ENCODE measurements at regions not wholly inside any gene's neighbourhood (a gene's known extent, or its start where the extent isn't known, plus 50 kb on each side); places are given as distances from the start of the nearest gene placed in this dataset.

DNA sequence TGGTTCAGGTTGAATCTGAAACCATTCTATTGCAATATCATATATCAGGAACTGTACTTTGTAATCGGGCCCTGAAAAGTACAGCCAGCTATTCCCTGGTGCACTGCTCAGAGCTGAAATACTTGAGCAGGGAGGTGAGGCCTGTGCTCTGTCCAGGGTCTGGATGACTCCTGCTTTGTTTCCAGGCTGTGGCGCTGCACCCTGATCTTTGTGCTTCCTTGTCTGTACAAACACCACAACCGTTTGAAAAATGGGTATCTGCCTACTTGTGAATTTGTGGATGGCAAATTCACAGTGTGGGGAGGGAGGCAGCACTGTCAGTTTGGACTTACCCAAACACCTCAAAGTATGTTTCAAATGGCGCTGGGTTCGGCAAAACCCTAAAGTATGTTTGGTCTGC lies 155.4 kb upstream of the FAR2 start:
- no peaks in the 10 kb centered on the region for H3K27me3 ChIP-seq
- WGBS, 2 donors = 67 to 79% methylated on average over 5 of the region's 5 CpGs
- H3K27ac ChIP-seq = no peak overlapping the region

DNA sequence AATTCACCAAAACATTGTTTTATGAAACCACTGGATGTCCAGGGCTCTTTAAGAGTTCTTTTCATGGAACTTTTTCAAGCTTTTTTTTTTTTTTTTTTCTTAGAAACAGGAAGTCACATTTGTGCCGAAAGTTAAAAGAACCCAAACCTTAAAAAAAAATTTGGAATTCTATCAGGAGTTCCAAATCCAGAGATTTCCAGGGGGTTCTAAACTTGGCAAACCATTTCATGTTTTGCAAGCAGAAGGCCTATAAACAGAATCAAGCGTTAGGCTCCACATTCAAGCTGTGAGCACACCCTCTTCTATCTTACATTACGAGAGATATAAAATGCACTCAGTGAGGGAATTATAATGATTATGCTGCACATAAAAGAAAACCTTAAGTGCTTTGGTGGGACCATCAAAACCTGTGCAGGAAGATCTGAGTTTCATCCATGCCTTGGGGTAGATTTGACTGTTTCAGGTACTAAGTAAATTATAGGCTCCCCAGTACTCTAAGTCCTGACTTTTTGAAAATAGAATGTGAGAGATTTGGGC lies 154.8 kb upstream of the FAR2 start:
- WGBS, 2 donors = 70% methylated on average over 3 of the region's 3 CpGs
- no peaks in the 10 kb centered on the region for H3K4me1 ChIP-seq
- TF ChIP-seq POLR2A (IDR thresholded peaks at IDR 0.05) (no peak), EP300 (IDR thresholded peaks at IDR 0.05) (no peak), POLR2AphosphoS5 (IDR thresholded peaks at IDR 0.05) (no peak)
- TF ChIP-seq, protein P1, sequence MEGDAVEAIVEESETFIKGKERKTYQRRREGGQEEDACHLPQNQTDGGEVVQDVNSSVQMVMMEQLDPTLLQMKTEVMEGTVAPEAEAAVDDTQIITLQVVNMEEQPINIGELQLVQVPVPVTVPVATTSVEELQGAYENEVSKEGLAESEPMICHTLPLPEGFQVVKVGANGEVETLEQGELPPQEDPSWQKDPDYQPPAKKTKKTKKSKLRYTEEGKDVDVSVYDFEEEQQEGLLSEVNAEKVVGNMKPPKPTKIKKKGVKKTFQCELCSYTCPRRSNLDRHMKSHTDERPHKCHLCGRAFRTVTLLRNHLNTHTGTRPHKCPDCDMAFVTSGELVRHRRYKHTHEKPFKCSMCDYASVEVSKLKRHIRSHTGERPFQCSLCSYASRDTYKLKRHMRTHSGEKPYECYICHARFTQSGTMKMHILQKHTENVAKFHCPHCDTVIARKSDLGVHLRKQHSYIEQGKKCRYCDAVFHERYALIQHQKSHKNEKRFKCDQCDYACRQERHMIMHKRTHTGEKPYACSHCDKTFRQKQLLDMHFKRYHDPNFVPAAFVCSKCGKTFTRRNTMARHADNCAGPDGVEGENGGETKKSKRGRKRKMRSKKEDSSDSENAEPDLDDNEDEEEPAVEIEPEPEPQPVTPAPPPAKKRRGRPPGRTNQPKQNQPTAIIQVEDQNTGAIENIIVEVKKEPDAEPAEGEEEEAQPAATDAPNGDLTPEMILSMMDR (IDR thresholded peaks at IDR 0.05) = no peak
- no peaks in the 10 kb centered on the region for H3K9me3 ChIP-seq
- intact Hi-C loops (cut with DNase I) = no loop called here
- no peak overlapping the region for H3K4me3 ChIP-seq
- no peak for DNase-seq
- H3K27ac ChIP-seq = no peak overlapping the region
- H3K27me3 ChIP-seq = no peaks in the 10 kb centered on the region
- no peaks in the 10 kb centered on the region for H3K36me3 ChIP-seq

More for the DNA sequence above, 155.4 kb upstream of the FAR2 start:
- intact Hi-C loops (cut with DNase I) = no loop called here
- DNase-seq = no peak
- TF ChIP-seq EP300 (IDR thresholded peaks at IDR 0.05) (no peak), POLR2AphosphoS5 (IDR thresholded peaks at IDR 0.05) (no peak), POLR2A (IDR thresholded peaks at IDR 0.05) (no peak)
- TF ChIP-seq, protein P1 (IDR thresholded peaks at IDR 0.05) = no peak
- Histone ChIP-seq H3K4me1 (no peaks in the 10 kb centered on the region), H3K36me3 (no peaks in the 10 kb centered on the region), H3K9me3 (no peaks in the 10 kb centered on the region), H3K4me3 (no peak overlapping the region)

DNA sequence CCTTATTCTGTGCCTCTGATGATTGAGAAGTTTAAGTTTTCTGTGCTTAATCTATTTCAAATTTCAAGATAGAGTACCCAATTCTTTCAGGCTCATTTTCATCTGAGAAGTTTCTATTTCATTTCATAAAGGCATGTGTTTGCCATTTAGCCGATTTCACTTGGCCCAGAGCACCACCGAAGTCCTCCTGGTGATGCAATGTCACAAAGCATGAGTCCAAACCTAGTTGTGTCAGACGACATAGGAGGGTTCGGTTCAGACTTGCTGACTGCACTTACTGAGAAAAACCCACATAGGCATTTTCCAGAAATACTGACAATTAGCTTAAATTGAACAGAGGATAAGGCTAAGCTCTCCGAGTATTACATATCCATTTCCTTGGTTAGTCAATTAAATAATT lies 152.4 kb upstream of the FAR2 start:
- DNase-seq = no peak
- WGBS, 2 donors = 94 to 95% methylated on average over 5 of the region's 5 CpGs
- H3K36me3 ChIP-seq = no peaks in the 10 kb centered on the region
- intact Hi-C loops (cut with DNase I) = no loop called here
- TF ChIP-seq, protein P1 (IDR thresholded peaks at IDR 0.05) = no peak
- no peak for TF ChIP-seq EP300 (IDR thresholded peaks at IDR 0.05)
- no peak for TF ChIP-seq POLR2AphosphoS5 (IDR thresholded peaks at IDR 0.05)
- no peak for TF ChIP-seq POLR2A (IDR thresholded peaks at IDR 0.05)
- H3K4me3 ChIP-seq = no peak overlapping the region
- no peaks in the 10 kb centered on the region for H3K9me3 ChIP-seq
- no peaks in the 10 kb centered on the region for H3K4me1 ChIP-seq
- H3K27ac ChIP-seq = no peak overlapping the region
- H3K27me3 ChIP-seq = no peaks in the 10 kb centered on the region

DNA sequence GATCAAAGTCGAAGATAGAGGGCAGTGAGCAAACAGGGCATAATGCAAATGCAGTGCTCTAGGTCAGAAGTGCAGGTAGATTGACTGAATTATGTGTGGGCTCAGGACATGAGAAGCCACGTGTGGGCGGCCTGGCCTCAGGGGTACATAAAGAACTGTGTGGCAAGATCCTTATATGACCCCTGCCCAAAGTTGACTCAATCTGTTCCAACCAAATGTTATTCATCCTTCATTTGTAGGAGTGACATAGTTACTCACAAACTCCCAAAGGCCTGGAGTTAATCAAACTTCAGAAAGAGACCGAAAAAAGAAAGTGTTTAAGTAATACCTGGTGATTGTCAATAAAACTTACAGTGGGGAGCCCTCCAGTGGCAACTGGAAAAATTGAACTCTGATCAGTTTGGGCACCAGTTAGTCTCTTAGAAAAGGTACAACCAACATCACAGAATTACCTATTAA lies 150.4 kb upstream of the FAR2 start:
- Histone ChIP-seq H3K27ac (no peak overlapping the region), H3K27me3 (no peaks in the 10 kb centered on the region), H3K4me1 (no peaks in the 10 kb centered on the region), H3K36me3 (no peaks in the 10 kb centered on the region), H3K4me3 (no peak overlapping the region), H3K9me3 (no peaks in the 10 kb centered on the region)
- no peak for DNase-seq
- TF ChIP-seq, protein P1 (IDR thresholded peaks at IDR 0.05) = peak in 2 of 4 experiments; percentile 6 to 32
- TF ChIP-seq POLR2AphosphoS5 (IDR thresholded peaks at IDR 0.05) = no peak
- intact Hi-C loops (cut with DNase I) = no loop called here
- 74 to 80% methylated on average over 4 of the region's 4 CpGs for WGBS, 2 donors
